Parathyroid adenoma (tissue), 2 donors: ENCODE measurements at regions not wholly inside any gene's neighbourhood (a gene's known extent, or its start where the extent isn't known, plus 50 kb on each side); places are given as distances from the start of the nearest gene placed in this dataset.

ENCODE experiments used
- H2AFZ ChIP-seq: fragments of 300-600 bp; sonication (generic); one replicate; pipeline ENCODE4 v1.7.0; 2017; ENCODE audit warnings: antibody characterized with exemption, mild to moderate bottlenecking
- H3K27ac ChIP-seq: fragments of 300-600 bp; sonication (generic); one replicate; pipeline ENCODE4 v1.7.0; 2017
- H3K27me3 ChIP-seq: fragments of 300-600 bp; sonication (generic); one replicate; pipeline ENCODE4 v1.7.0; 2017; ENCODE audit warnings: low read length; ENCODE audit not compliant: control insufficient read depth, insufficient read depth
- H3K36me3 ChIP-seq: fragments of 300-600 bp; sonication (generic); one replicate; pipeline ENCODE4 v1.7.0; 2017; ENCODE audit warnings: low read length; ENCODE audit not compliant: control insufficient read depth, insufficient read depth
- H3K4me1 ChIP-seq: fragments of 300-600 bp; sonication (generic); one replicate; pipeline ENCODE4 v1.7.0; 2017; ENCODE audit warnings: control low read depth
- H3K4me2 ChIP-seq: fragments of 300-600 bp; sonication (generic); one replicate; pipeline ENCODE4 v1.7.0; 2017; ENCODE audit warnings: low read length
- H3K4me3 ChIP-seq: fragments of 300-600 bp; sonication (generic); one replicate; pipeline ENCODE4 v1.7.0; 2017; ENCODE audit warnings: low read depth, low read length
- H3K79me2 ChIP-seq: fragments of 300-600 bp; sonication (generic); one replicate; pipeline ENCODE4 v1.7.0; 2017; ENCODE audit warnings: control low read depth
- H3K9ac ChIP-seq: fragments of 300-600 bp; sonication (generic); one replicate; pipeline ENCODE4 v1.7.0; 2017; ENCODE audit warnings: mild to moderate bottlenecking
- H3K9me3 ChIP-seq: fragments of 300-600 bp; sonication (generic); one replicate; pipeline ENCODE4 v1.7.0; 2017; ENCODE audit warnings: low read length; ENCODE audit not compliant: control insufficient read depth
- CTCF ChIP-seq: fragments of 300-600 bp; sonication (generic); IDR thresholded peaks from one replicate; pipeline ENCODE4 v1.7.0; 2017; ENCODE audit warnings: antibody characterized with exemption, mild to moderate bottlenecking
- donor health status: primary hyperparathyroidism.

- H3K4me1 ChIP-seq = no peaks in the 10 kb centered on the region
- no peak overlapping the region for H3K27ac ChIP-seq
- H2AFZ ChIP-seq = no peak overlapping the region
- H3K4me2 ChIP-seq = no peak overlapping the region
- no peaks in the 10 kb centered on the region for H3K9me3 ChIP-seq
- H3K79me2 ChIP-seq = no peaks in the 10 kb centered on the region
- no peak for TF ChIP-seq CTCF
- H3K36me3 ChIP-seq = no peaks in the 10 kb centered on the region
- H3K27me3 ChIP-seq = no peaks in the 10 kb centered on the region
- no peak overlapping the region for H3K9ac ChIP-seq
- no peak overlapping the region for H3K4me3 ChIP-seq
Measured at GRCh38 chr12:115640929-115641328, 636.6 kb downstream of the MED13L start.

GRCh38 chr12:115639648-115640012, 637.9 kb downstream of the MED13L start:
- H3K36me3 ChIP-seq = no peaks in the 10 kb centered on the region
- H3K9me3 ChIP-seq = no peaks in the 10 kb centered on the region
- H3K79me2 ChIP-seq = no peaks in the 10 kb centered on the region
- no peaks in the 10 kb centered on the region for H3K4me1 ChIP-seq
- no peak overlapping the region for H2AFZ ChIP-seq
- no peak for TF ChIP-seq CTCF
- no peaks in the 10 kb centered on the region for H3K27me3 ChIP-seq
- no peak overlapping the region for H3K4me3 ChIP-seq
- no peak overlapping the region for H3K4me2 ChIP-seq
- H3K9ac ChIP-seq = no peak overlapping the region
- no peak overlapping the region for H3K27ac ChIP-seq

GRCh38 chr12:115638733-115639647, 638.5 kb downstream of the MED13L start:
- Histone ChIP-seq H3K36me3 (no peaks in the 10 kb centered on the region), H3K79me2 (no peaks in the 10 kb centered on the region), H3K9me3 (no peaks in the 10 kb centered on the region), H3K4me2 (no peak overlapping the region), H3K9ac (no peak overlapping the region), H3K27ac (no peak overlapping the region), H2AFZ (no peak overlapping the region), H3K27me3 (no peaks in the 10 kb centered on the region), H3K4me3 (no peak overlapping the region), H3K4me1 (no peaks in the 10 kb centered on the region)
- TF ChIP-seq CTCF = no peak

- Histone ChIP-seq H2AFZ (no peak overlapping the region), H3K4me3 (no peak overlapping the region), H3K36me3 (no peaks in the 10 kb centered on the region), H3K4me2 (no peak overlapping the region), H3K27me3 (no peaks in the 10 kb centered on the region), H3K4me1 (no peaks in the 10 kb centered on the region), H3K9me3 (no peaks in the 10 kb centered on the region), H3K79me2 (no peaks in the 10 kb centered on the region), H3K9ac (no peak overlapping the region), H3K27ac (no peak overlapping the region)
- TF ChIP-seq CTCF = no peak
Measured at GRCh38 chr12:115636546-115636945, 640.9 kb downstream of the MED13L start.

- no peak overlapping the region for H3K27ac ChIP-seq
- H2AFZ ChIP-seq = no peak overlapping the region
- no peak overlapping the region for H3K4me2 ChIP-seq
- H3K9me3 ChIP-seq = no peaks in the 10 kb centered on the region
- H3K36me3 ChIP-seq = no peaks in the 10 kb centered on the region
- H3K4me1 ChIP-seq = no peaks in the 10 kb centered on the region
- no peak overlapping the region for H3K4me3 ChIP-seq
- TF ChIP-seq CTCF = no peak
- H3K27me3 ChIP-seq = no peaks in the 10 kb centered on the region
- no peak overlapping the region for H3K9ac ChIP-seq
- no peaks in the 10 kb centered on the region for H3K79me2 ChIP-seq
Measured at GRCh38 chr12:115632308-115632707, 645.2 kb downstream of the MED13L start.
